H9 (cell line): ENCODE measurements at regions not wholly inside any gene's neighbourhood (a gene's known extent, or its start where the extent isn't known, plus 50 kb on each side); places are given as distances from the start of the nearest gene placed in this dataset.

Experiments used
- DNase-seq: peaks from one replicate; pipeline ENCODE4 v3.0.0-alpha.2; 2017
- H2AFZ ChIP-seq: one replicate; pipeline ENCODE4 v1.6.1; 2013; ENCODE audit warnings: mild to moderate bottlenecking, low read length, control low read depth, moderate library complexity
- H2AK5ac ChIP-seq: 2 replicates; pipeline ENCODE4 v1.6.1; 2013; ENCODE audit warnings: low read length, control low read depth, mixed read lengths; ENCODE audit not compliant: insufficient read length
- H2BK120ac ChIP-seq: one replicate; pipeline ENCODE4 v1.6.1; 2013; ENCODE audit warnings: low read depth, mild to moderate bottlenecking, low read length, control low read depth, inconsistent platforms; ENCODE audit not compliant: poor library complexity, severe bottlenecking
- H2BK12ac ChIP-seq: 2 replicates; pipeline ENCODE4 v1.6.1; 2013; ENCODE audit warnings: low read length, control low read depth, mixed read lengths, low read depth; ENCODE audit not compliant: insufficient read length
- H2BK15ac ChIP-seq: 2 replicates; pipeline ENCODE4 v1.6.1; 2013; ENCODE audit warnings: low read depth, low read length, control low read depth
- H2BK20ac ChIP-seq: one replicate; pipeline ENCODE4 v1.6.1; 2013; ENCODE audit warnings: low read depth, mild to moderate bottlenecking, low read length, control low read depth, inconsistent platforms; ENCODE audit not compliant: poor library complexity, severe bottlenecking
- H2BK5ac ChIP-seq: 2 replicates; pipeline ENCODE4 v1.6.1; 2013; ENCODE audit warnings: low read length, control low read depth, mixed read lengths; ENCODE audit not compliant: insufficient read length
- H3K14ac ChIP-seq: 2 replicates; pipeline ENCODE4 v1.6.1; 2013; ENCODE audit warnings: low read length, control low read depth; ENCODE audit not compliant: insufficient read depth
- H3K18ac ChIP-seq: 2 replicates; pipeline ENCODE4 v1.6.1; 2013; ENCODE audit warnings: low read depth, mild to moderate bottlenecking, mixed read lengths, low read length, control low read depth; ENCODE audit not compliant: insufficient read length
- H3K23ac ChIP-seq: 2 replicates; pipeline ENCODE4 v1.6.1; 2013; ENCODE audit warnings: low read length, control low read depth, mixed read lengths, low read depth; ENCODE audit not compliant: insufficient read length
- H3K23me2 ChIP-seq: 2 replicates; pipeline ENCODE4 v1.6.1; 2013; ENCODE audit warnings: low read depth, mild to moderate bottlenecking, mixed read lengths, low read length, control low read depth; ENCODE audit not compliant: insufficient read length, poor library complexity, severe bottlenecking
- H3K27ac ChIP-seq: 2 replicates; pipeline ENCODE4 v1.5.1; 2013; ENCODE audit warnings: low read length, control low read depth, mixed read lengths, low read depth; ENCODE audit not compliant: insufficient read length
- H3K27me3 ChIP-seq: 2 replicates; pipeline ENCODE4 v1.6.1; 2013; ENCODE audit warnings: low read length, control low read depth, inconsistent platforms; ENCODE audit not compliant: insufficient read depth
- H3K4ac ChIP-seq: 2 replicates; pipeline ENCODE4 v1.6.1; 2013; ENCODE audit warnings: low read depth, mild to moderate bottlenecking, control low read depth, inconsistent platforms, low read length, moderate library complexity
- H3K4me1 ChIP-seq: 2 replicates; pipeline ENCODE4 v1.6.1; 2013; ENCODE audit warnings: low read length, control low read depth, inconsistent platforms; ENCODE audit not compliant: insufficient read depth
- H3K4me2 ChIP-seq: 2 replicates; pipeline ENCODE4 v1.6.1; 2013; ENCODE audit warnings: low read length, control low read depth, mixed read lengths; ENCODE audit not compliant: insufficient read length, insufficient read depth
- H3K56ac ChIP-seq: 2 replicates; pipeline ENCODE4 v1.6.1; 2013; ENCODE audit warnings: low read depth, mild to moderate bottlenecking, mixed read lengths, low read length, control low read depth; ENCODE audit not compliant: insufficient read length
- H3K79me1 ChIP-seq: 2 replicates; pipeline ENCODE4 v1.6.1; 2013; ENCODE audit warnings: low read depth, mild to moderate bottlenecking, moderate library complexity, low read length, control low read depth, inconsistent platforms; ENCODE audit not compliant: insufficient read depth, poor library complexity, severe bottlenecking
- H3K79me2 ChIP-seq: 2 replicates; pipeline ENCODE4 v1.6.1; 2013; ENCODE audit warnings: low read length, control low read depth, inconsistent platforms; ENCODE audit not compliant: insufficient read depth
- H3K9ac ChIP-seq: 2 replicates; pipeline ENCODE4 v1.6.1; 2013; ENCODE audit warnings: low read length, control low read depth, mixed read lengths; ENCODE audit not compliant: insufficient read length; ENCODE audit errors: extremely low read depth
- H3K9me3 ChIP-seq: one replicate; pipeline ENCODE4 v1.6.1; 2013; ENCODE audit warnings: low read depth, low read length, inconsistent platforms; ENCODE audit not compliant: control insufficient read depth
- H3T11ph ChIP-seq: one replicate; pipeline ENCODE4 v1.6.1; 2013; ENCODE audit warnings: mild to moderate bottlenecking, low read length, control low read depth, inconsistent platforms
- H4K20me1 ChIP-seq: one replicate; pipeline ENCODE4 v1.6.1; 2013; ENCODE audit not compliant: control insufficient read depth, insufficient read length, insufficient read depth
- H4K5ac ChIP-seq: 2 replicates; pipeline ENCODE4 v1.6.1; 2013; ENCODE audit warnings: low read depth, mild to moderate bottlenecking, mixed read lengths, low read length, control low read depth; ENCODE audit not compliant: insufficient read length
- H4K8ac ChIP-seq: replicated peaks from 2 replicates; pipeline ENCODE4 v1.6.1; 2013; ENCODE audit warnings: low read length, control low read depth, mixed read lengths, low read depth; ENCODE audit not compliant: insufficient read length
- H4K91ac ChIP-seq: 2 replicates; pipeline ENCODE4 v1.6.1; 2013; ENCODE audit warnings: low read depth, mild to moderate bottlenecking, moderate library complexity, mixed read lengths, low read length, control low read depth; ENCODE audit not compliant: insufficient read length
- H3K27ac Mint-ChIP-seq, 3 experiments: 2 replicates in 2 of 3; 3 replicates in 1 of 3; pipeline ENCODE4 v1.8.0; 2020 to 2021; ENCODE audit warnings: mixed read lengths in 3 of 3, mild to moderate bottlenecking in 1 of 3, moderate library complexity in 1 of 3
- H3K27me3 Mint-ChIP-seq: 2 replicates; pipeline ENCODE4 v1.8.0; 2021; ENCODE audit warnings: low read depth, mild to moderate bottlenecking, moderate library complexity, mixed read lengths
- H3K36me3 Mint-ChIP-seq, 3 experiments: 2 replicates in 2 of 3; 3 replicates in 1 of 3; pipeline ENCODE4 v1.8.0; 2020 to 2021; ENCODE audit warnings: low read depth in 3 of 3, mixed read lengths in 3 of 3; ENCODE audit not compliant: insufficient read depth in 1 of 3
- H3K4me1 Mint-ChIP-seq, 2 experiments: 2 replicates each; pipeline ENCODE4 v1.8.0; 2020; ENCODE audit warnings: mixed read lengths in 2 of 2
- H3K4me3 Mint-ChIP-seq, 2 experiments: 2 replicates in 1 of 2; 3 replicates in 1 of 2; pipeline ENCODE4 v1.8.0; 2020 to 2021; ENCODE audit warnings: mild to moderate bottlenecking in 2 of 2, mixed read lengths in 2 of 2, moderate library complexity in 1 of 2
- H3K9me3 Mint-ChIP-seq, 2 experiments: 2 replicates in 1 of 2; 3 replicates in 1 of 2; pipeline ENCODE4 v1.8.0; 2020; ENCODE audit warnings: mild to moderate bottlenecking in 2 of 2, mixed read lengths in 2 of 2, moderate library complexity in 1 of 2
- CTCF ChIP-seq: fragments of 200-600 bp; sonication (generic); conservative IDR thresholded peaks from 3 replicates; pipeline ENCODE4 v1.8.0; 2021; ENCODE audit warnings: antibody characterized with exemption, mild to moderate bottlenecking
- WGBS: extraction: QIAGEN DNeasy Blood & Tissue Kit; methylation state at CpG from one replicate; pipeline ENCODE4 v1.1.7; 2013; ENCODE audit warnings: missing lambda C conversion rate, low lambda C conversion rate, mixed read lengths; ENCODE audit not compliant: insufficient read length; ENCODE audit errors: extremely low coverage; 5-methylcytosine and 5-hydroxymethylcytosine counted together

GRCh38 chr1:48047116-48047515, 49.9 kb upstream of the TRABD2B start:
- no peak overlapping the region for H3K27ac Mint-ChIP-seq
- Histone ChIP-seq H3K4ac (no peak overlapping the region), H4K8ac (no peak overlapping the region), H3K56ac (no peak overlapping the region), H2AK5ac (no peak overlapping the region), H4K91ac (no peak overlapping the region), H3T11ph (no peak overlapping the region), H4K20me1 (no peaks in the 10 kb centered on the region), H3K27me3 (no peaks in the 10 kb centered on the region), H3K9me3 (no peaks in the 10 kb centered on the region), H2BK120ac (no peak overlapping the region), H3K9ac (no peak overlapping the region), H4K5ac (no peak overlapping the region), H3K14ac (no peak overlapping the region), H2AFZ (no peak overlapping the region), H3K18ac (no peak overlapping the region), H2BK20ac (no peak overlapping the region), H2BK15ac (no peak overlapping the region), H3K4me2 (no peak overlapping the region), H2BK5ac (no peak overlapping the region), H3K23me2 (no peaks in the 10 kb centered on the region), H3K79me1 (no peaks in the 10 kb centered on the region), H3K23ac (no peak overlapping the region), H3K27ac (no peak overlapping the region), H2BK12ac (no peak overlapping the region), H3K79me2 (no peaks in the 10 kb centered on the region), H3K4me1 (no peaks in the 10 kb centered on the region)
- peaks cover 24% of the 10 kb centered on the region for H3K27me3 Mint-ChIP-seq
- H3K4me1 Mint-ChIP-seq: peaks cover 39 to 43% of the 10 kb centered on the region in 2 experiments
- DNase-seq: no peak
- WGBS: no CpG with 5 or more reads among the region's 4 CpGs
- H3K4me3 Mint-ChIP-seq: no peak overlapping the region
- no peaks in the 10 kb centered on the region for H3K9me3 Mint-ChIP-seq
- no peaks in the 10 kb centered on the region for H3K36me3 Mint-ChIP-seq
- TF ChIP-seq CTCF: no peak
